HG03280 (cell line): ENCODE measurements at regions not wholly inside any gene's neighbourhood (a gene's known extent, or its start where the extent isn't known, plus 50 kb on each side); places are given as distances from the start of the nearest gene placed in this dataset.
"Not testable (repeated sequence)": the region's sequence is repeated elsewhere in the genome, so short reads cannot be mapped to it uniquely, and the experiment has no call there.

ENCODE experiments used
- ATAC-seq: cut with Tn5 transposase; IDR thresholded peaks from one replicate; pipeline ENCODE4 v1.9.1; 2021; ENCODE audit warnings: mild to moderate bottlenecking, moderate library complexity; ENCODE audit not compliant: unreplicated experiment

DNA sequence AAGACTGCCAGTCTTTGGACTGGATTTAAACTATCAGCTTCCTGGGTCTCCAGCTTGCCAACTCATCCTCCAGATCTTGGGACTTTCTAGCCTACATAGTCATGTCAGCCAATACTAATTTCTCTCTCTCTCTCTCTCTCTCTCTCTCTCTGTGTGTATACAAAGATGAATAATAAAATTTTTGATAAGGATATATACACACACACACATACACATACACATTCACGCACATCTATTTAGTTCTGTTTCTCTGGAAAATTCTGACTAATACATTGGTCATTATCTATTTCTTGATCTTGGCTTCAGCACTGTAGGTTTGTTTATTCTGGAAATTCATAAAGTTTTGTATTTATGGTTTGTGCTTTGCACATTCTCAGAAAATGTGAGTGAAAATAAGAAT, 1606.2 kb upstream of the NUDT12 start:
- no peak for ATAC-seq

- no peak for ATAC-seq
Observed at GRCh38 chr5:105167092-105167491, 1604.5 kb upstream of the NUDT12 start.

DNA sequence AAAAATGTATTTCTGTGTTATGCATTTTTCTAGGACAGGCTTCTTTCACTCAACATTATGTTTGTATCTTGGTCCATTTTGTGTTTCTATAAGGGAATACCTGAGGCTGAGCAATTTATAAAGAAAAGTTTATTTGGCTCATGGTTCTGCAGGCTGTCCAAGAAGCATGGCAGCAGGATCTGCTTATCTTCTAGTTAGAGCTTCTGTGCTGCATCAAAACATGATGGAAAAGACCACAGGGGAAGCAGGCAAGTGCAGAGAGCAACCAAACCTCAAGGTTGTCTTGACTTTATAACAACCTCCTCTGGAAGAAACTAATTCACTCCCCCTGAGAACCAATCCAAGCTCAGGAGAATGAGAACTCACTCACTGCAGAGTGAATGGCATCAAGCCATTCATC, 1601.0 kb upstream of the NUDT12 start:
- ATAC-seq: no peak

GRCh38 chr5:105162557-105162956, 1600.0 kb upstream of the NUDT12 start:
- not testable (repeated sequence) for ATAC-seq

- no peak for ATAC-seq
Observed at GRCh38 chr5:105158526-105158925, 1595.9 kb upstream of the NUDT12 start.

DNA sequence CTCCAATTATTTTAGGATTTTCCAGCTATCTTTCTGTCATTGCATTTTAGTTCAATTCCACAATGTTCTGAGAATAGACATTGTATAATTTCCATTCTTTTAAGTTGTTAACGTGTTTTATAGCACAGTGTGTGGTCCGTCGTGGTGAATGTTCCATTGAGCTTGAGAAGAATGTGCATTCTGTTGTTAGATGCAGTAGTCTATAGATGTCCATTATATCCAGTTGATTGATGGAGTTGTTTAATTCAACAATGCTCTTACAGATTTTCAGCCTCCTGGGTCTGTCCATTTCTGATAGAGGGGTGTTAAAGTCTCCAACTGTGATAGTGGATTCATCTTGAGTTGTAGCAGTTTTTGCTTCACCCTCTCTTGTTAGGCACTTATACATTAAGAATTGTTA, 1587.7 kb upstream of the NUDT12 start:
- ATAC-seq: no peak

GRCh38 chr5:105146867-105147266, 1584.3 kb upstream of the NUDT12 start:
- ATAC-seq: no peak

DNA sequence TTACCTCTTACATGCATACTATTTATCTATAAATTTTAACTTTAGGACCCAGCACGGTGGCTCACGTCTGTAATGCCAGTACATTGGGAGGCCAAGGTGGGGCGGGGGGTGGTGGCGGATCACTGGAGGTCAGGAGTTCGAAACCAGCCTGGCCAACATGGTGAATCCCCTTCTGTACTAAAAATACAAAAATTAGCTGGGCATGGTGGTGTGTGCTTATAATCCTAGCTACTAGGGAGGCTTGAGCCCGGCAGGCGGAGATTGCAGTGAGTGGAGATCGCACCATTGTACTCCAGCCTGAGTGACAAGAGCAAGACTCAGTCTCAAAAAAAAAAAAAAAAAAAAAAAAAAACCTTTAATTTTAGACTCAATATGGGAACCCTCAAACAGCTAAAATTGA, 1582.6 kb upstream of the NUDT12 start:
- ATAC-seq: no peak

GRCh38 chr5:105134328-105134727, 1571.7 kb upstream of the NUDT12 start:
- no peak for ATAC-seq

GRCh38 chr5:105133087-105133486, 1570.5 kb upstream of the NUDT12 start:
- ATAC-seq: no peak

DNA sequence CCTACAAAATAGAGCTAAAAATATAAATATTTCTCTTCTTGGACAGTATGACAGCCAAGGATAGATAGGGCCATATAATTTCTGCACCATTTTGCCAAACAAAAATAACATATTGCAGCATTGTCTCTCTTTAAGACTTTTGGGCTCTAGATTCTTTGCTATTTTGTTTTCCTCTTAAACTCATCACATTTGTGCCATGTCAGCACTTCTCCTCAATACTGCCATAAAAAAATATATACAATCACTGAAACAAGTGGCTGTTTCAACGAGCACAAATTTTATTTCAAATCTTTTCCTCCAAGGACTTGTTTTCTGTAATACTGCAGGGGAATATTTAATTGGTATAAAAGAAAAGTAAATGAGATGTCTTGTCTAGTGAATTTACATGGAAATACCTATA, 1570.0 kb upstream of the NUDT12 start:
- ATAC-seq: no peak

DNA sequence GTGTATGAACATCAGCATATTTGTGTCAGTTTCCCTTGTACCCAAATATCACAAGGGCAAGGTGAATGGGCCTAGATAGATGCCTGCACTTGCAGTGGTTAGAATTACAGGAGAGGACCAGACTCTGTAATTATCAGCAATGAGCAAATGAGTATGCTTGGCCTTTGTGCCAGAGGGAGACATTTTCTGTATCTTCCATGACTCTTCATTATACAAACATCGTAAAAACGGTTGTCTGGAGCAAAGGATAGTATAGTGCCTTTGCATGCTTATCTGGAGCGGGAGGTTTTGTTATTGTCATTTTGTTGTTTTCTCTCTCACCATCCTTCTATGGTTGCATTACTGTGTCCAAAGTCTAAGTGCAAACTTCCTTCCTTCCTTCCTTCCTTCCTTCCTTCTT, 1568.5 kb upstream of the NUDT12 start:
- ATAC-seq: no peak

DNA sequence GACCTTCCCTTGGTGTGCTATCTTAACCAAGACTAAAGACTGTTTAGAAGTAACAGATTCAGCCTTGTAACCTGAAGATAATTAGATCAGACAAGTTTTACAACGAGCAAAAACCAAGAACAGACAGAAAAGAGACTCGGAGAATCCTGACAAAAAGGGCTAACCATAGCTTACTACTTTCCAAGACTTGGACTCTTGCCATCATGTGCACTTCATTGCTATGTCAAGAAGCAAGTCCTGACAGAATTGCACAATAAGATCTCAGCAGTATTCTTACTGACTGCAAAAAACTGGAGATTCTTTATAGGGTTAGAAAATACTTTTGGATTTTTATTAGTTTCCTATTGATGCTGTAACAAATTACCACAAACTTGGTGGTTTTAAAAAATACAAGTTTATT, 1539.0 kb upstream of the NUDT12 start:
- ATAC-seq: no peak

DNA sequence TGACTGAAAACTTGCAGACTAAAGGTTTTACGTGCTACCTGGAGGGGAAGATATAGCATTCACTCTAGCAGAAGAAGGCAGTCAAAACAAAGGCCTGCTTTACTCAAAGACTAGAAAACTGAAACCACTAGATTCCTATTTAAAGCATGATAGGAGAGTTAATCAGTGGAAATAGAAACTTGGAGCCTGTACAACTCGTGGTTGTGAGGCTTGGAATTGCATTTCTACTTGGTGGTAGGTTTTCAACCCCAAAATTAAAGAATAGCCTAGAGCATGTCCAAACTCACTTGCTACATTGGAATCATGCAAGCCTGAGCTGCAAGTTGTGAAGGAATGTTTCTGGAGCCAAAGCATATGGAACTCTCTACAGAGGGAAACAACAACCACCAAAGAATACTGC, 1526.4 kb upstream of the NUDT12 start:
- ATAC-seq: no peak

DNA sequence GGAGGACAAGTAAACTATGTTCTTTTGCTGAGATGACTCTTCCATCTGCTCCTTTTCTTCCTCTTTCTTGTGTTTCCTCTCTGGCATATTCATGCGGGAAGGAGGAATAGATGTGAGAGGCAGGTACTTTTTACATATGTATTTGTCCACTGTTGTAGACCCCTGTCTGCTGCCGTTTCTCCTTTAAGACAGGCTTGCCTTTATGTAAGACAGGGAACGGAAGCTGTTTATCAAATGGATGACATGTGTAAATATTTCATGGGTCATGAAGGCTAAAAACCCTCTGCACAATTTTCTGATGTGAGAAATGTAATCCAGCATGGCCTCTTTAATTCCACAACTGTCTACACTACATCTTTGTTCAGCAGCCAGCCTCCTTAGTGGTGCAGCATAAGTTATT, 1525.5 kb upstream of the NUDT12 start:
- no peak for ATAC-seq

DNA sequence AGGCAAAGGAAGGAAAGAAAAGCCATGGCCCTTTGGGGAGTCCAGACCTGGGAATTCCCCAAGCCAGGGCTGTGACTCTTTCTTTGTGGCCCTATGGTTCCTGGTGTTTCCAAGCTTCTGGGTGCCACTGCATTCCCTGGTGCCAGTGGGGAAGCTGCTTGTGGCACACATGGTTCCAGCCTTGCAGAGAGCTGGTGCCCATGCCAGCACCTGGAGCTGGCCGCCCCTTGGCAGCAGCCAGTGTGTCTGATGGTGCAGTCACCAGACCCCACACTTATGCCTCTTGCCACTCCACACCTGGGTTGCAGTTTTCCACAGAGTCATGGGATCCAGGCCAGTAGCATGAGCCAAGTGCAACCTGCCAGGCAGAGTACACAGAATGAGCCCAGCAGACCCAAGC, 1495.3 kb upstream of the NUDT12 start:
- no peak for ATAC-seq

DNA sequence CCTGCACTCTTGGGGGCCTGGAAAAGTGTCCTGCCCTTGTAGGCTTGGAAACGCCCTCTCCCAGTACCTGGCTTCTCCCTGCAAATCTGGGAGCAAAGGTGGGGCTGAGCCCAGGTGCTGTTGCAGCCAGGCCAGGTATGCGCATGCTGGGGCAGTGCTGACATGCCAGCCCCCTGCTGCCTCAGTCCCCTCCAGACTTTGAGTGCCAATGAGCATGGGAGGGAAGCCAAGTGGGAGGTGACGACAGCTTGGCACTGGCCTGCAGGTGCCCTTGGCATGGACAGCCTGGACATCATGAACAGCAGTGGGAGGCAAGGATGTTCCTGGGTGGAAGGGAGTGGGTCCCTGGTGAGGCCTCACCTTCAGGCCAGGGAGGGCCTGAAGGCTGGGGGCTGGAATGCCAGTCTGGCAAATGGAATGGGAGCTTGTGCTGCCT, 1494.4 kb upstream of the NUDT12 start:
- no peak for ATAC-seq

DNA sequence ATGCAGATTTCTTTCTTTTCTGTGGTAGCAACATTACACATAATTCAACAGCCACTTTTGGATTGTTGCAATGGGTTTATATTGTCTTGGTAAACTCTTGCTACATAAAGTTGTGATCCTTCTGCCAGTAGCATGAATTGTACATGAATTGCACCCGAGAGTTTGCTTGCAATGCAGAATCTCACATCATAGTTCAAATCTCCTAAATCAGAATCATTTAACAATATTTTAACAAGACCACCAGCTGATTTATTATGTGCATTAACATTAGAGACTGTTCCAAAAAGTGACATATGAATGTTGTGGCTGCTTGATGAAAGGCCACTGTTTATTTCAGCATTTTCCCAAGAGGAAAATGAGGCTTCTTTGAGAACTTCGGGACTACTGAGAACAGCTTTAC, 1491.8 kb upstream of the NUDT12 start:
- ATAC-seq: no peak

DNA sequence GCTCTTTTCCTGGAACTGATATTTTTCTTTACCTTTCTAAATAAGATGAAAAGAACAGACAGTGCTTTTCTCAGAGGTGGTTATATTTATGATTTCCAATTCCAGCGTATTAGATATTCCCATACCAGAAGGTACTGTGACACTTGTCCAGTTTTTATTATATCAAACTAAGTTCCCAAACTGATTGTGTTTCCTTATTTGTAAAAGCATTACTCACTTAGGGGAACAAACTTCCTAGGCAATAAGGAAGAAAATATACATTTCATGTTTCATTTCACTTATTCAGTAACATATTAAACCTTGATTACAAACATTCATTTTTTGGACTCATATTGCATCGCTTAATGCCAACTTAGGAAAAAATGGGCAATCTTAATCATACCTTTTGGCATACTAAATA, 1480.0 kb upstream of the NUDT12 start:
- ATAC-seq: no peak

- ATAC-seq: not testable (repeated sequence)
Observed at GRCh38 chr5:105036814-105037213, 1474.2 kb upstream of the NUDT12 start.

GRCh38 chr5:105034401-105034763, 1471.8 kb upstream of the NUDT12 start:
- ATAC-seq: no peak

- ATAC-seq: no peak
Observed at GRCh38 chr5:105033637-105034400, 1471.2 kb upstream of the NUDT12 start.

DNA sequence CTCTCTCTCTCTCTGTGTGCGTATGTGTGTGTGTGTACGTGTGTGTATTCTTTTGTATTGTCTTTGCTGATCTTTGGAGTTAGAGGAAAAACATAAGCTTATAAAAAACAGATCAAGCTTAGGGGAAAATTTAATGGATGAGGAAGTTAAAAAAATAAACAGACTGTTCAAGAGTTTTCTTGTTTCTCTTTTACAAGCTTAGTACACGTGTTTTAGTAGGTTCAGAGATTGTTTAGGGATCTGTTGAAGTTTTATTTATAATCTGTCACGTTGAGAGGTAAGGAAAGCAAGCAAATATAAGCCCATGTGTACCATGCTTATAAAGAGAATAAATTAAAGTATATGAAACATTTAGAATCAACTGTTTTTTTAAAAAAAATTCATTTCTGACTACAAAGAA, 1470.3 kb upstream of the NUDT12 start:
- ATAC-seq: no peak
